ENCODE measurements at regions not wholly inside any gene's neighbourhood (a gene's known extent, or its start where the extent isn't known, plus 50 kb on each side); places are given as distances from the start of the nearest gene placed in this dataset.

DNA sequence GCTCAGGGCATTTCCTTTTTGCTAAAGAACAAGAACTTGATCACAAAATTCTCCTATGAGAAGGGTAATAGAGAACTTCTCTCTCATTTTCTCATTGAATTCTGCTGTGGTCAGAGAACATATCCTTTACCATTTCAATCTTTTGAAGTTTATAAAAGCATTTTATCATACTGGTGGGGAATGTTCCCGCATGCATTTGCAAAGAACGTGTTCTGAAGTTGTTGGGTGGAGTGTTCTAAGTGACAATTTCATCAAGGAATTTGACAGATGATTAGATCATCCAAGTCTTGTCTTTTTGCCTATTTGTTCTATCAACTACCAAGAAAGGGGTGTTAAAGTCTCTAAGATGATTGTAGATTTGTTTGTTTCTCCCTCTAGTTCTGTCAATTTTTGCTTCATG, 163.4 kb upstream of the FREM1 start:
- TF ChIP-seq CTCF (conservative IDR thresholded peaks at IDR 0.05) = no peak
- no peak for TF ChIP-seq ZFX (IDR thresholded peaks at IDR 0.05)
